ENCODE measurements at regions not wholly inside any gene's neighbourhood (a gene's known extent, or its start where the extent isn't known, plus 50 kb on each side); places are given as distances from the start of the nearest gene placed in this dataset.

DNA sequence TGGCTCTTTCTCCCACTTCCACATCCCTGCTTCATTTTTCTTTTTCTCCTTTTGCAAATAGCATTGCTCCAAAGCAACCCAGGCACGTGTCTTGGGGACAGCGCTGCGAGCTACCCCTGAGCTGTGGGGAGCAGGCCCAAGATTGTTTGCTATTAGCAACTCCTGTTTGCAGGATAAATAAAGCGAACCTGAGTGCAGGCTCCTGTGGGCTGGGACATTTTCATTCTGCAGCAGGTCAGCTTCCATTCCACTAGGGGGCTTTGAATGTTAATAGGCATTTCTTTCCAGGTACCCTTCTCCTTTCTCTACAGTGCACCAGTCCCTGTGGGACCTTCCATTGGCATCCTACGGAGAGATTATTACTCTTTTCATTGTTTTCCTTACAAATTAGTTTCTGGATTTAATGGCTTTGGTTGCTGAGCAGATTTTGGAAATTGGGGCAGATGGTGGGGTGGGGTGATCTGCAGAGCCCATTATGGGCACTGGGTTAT is 54.0 kb downstream of the OLFML3 start:
- TF ChIP-seq, protein P1, sequence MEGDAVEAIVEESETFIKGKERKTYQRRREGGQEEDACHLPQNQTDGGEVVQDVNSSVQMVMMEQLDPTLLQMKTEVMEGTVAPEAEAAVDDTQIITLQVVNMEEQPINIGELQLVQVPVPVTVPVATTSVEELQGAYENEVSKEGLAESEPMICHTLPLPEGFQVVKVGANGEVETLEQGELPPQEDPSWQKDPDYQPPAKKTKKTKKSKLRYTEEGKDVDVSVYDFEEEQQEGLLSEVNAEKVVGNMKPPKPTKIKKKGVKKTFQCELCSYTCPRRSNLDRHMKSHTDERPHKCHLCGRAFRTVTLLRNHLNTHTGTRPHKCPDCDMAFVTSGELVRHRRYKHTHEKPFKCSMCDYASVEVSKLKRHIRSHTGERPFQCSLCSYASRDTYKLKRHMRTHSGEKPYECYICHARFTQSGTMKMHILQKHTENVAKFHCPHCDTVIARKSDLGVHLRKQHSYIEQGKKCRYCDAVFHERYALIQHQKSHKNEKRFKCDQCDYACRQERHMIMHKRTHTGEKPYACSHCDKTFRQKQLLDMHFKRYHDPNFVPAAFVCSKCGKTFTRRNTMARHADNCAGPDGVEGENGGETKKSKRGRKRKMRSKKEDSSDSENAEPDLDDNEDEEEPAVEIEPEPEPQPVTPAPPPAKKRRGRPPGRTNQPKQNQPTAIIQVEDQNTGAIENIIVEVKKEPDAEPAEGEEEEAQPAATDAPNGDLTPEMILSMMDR (IDR thresholded peaks at IDR 0.05): peak; percentile 48
- TF ChIP-seq POLR2AphosphoS5 (IDR thresholded peaks at IDR 0.05; ENCODE audit: low read depth, low read length) (no peak), SIN3A (IDR thresholded peaks at IDR 0.05; ENCODE audit: borderline replicate concordance, insufficient read depth, low read depth, low read length) (no peak)
- TF ChIP-seq, protein P2, sequence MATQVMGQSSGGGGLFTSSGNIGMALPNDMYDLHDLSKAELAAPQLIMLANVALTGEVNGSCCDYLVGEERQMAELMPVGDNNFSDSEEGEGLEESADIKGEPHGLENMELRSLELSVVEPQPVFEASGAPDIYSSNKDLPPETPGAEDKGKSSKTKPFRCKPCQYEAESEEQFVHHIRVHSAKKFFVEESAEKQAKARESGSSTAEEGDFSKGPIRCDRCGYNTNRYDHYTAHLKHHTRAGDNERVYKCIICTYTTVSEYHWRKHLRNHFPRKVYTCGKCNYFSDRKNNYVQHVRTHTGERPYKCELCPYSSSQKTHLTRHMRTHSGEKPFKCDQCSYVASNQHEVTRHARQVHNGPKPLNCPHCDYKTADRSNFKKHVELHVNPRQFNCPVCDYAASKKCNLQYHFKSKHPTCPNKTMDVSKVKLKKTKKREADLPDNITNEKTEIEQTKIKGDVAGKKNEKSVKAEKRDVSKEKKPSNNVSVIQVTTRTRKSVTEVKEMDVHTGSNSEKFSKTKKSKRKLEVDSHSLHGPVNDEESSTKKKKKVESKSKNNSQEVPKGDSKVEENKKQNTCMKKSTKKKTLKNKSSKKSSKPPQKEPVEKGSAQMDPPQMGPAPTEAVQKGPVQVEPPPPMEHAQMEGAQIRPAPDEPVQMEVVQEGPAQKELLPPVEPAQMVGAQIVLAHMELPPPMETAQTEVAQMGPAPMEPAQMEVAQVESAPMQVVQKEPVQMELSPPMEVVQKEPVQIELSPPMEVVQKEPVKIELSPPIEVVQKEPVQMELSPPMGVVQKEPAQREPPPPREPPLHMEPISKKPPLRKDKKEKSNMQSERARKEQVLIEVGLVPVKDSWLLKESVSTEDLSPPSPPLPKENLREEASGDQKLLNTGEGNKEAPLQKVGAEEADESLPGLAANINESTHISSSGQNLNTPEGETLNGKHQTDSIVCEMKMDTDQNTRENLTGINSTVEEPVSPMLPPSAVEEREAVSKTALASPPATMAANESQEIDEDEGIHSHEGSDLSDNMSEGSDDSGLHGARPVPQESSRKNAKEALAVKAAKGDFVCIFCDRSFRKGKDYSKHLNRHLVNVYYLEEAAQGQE (IDR thresholded peaks at IDR 0.05; ENCODE audit: insufficient read depth in 1 of 2, low read depth in 2 of 2, low read length in 1 of 2): no peak
